Hippocampal formation (tissue), 2 donors: ENCODE measurements at regions not wholly inside any gene's neighbourhood (a gene's known extent, or its start where the extent isn't known, plus 50 kb on each side); places are given as distances from the start of the nearest gene placed in this dataset.
"Not testable (repeated sequence)": the region's sequence is repeated elsewhere in the genome, so short reads cannot be mapped to it uniquely, and the experiment has no call there.

Source experiments
- DNase-seq, 2 donors: peaks; one replicate each; lab custom pipeline; 2025; lab: John Stamatoyannopoulos, UW

- no peak for DNase-seq
These were observed 123.3 kb upstream of the ZCCHC13 start for GRCh38 chrX:74180716-74181115.

GRCh38 chrX:74179990-74180389 lies 124.0 kb upstream of the ZCCHC13 start:
- no peak for DNase-seq

- no peak for DNase-seq
These were observed 124.5 kb upstream of the ZCCHC13 start for GRCh38 chrX:74179499-74179898.

GRCh38 chrX:74179071-74179470 lies 124.9 kb upstream of the ZCCHC13 start:
- no peak for DNase-seq

- DNase-seq, result no peak
These were observed 125.4 kb upstream of the ZCCHC13 start for GRCh38 chrX:74178536-74178935.

- no peak for DNase-seq
These were observed 132.5 kb upstream of the ZCCHC13 start for GRCh38 chrX:74171465-74171864.

- no peak for DNase-seq
These were observed 141.8 kb upstream of the ZCCHC13 start for GRCh38 chrX:74162199-74162598.

GRCh38 chrX:74160816-74161215 lies 143.2 kb upstream of the ZCCHC13 start:
- DNase-seq, result no peak

- no peak for DNase-seq
These were observed 143.6 kb upstream of the ZCCHC13 start for GRCh38 chrX:74160358-74160757.

GRCh38 chrX:74147439-74147838 lies 156.5 kb upstream of the ZCCHC13 start:
- DNase-seq, result no peak

- no peak for DNase-seq
These were observed 165.0 kb upstream of the ZCCHC13 start for GRCh38 chrX:74138943-74139342.

GRCh38 chrX:74133156-74133796 lies 170.7 kb upstream of the ZCCHC13 start:
- DNase-seq, result peak in 1 of 2 donors; percentile 64

GRCh38 chrX:74132280-74132679 lies 171.7 kb upstream of the ZCCHC13 start:
- no peak for DNase-seq

GRCh38 chrX:74119016-74119910 lies 184.7 kb upstream of the ZCCHC13 start:
- DNase-seq, result no peak

- no peak for DNase-seq
These were observed 185.7 kb upstream of the ZCCHC13 start for GRCh38 chrX:74117962-74118902.

- no peak for DNase-seq
These were observed 192.7 kb upstream of the ZCCHC13 start for GRCh38 chrX:74111245-74111644.

- no peak for DNase-seq
These were observed 196.3 kb upstream of the ZCCHC13 start for GRCh38 chrX:74107666-74108065.

GRCh38 chrX:74104356-74105015 lies 199.5 kb upstream of the ZCCHC13 start:
- no peak for DNase-seq

GRCh38 chrX:74098407-74098806 lies 205.6 kb upstream of the ZCCHC13 start:
- DNase-seq, result not testable (repeated sequence)

- DNase-seq, result no peak
These were observed 213.9 kb upstream of the ZCCHC13 start for GRCh38 chrX:74090049-74090448.

GRCh38 chrX:74085642-74086236 lies 218.2 kb upstream of the ZCCHC13 start:
- no peak for DNase-seq
